Limb (tissue), 2 donors: ENCODE measurements at regions not wholly inside any gene's neighbourhood (a gene's known extent, or its start where the extent isn't known, plus 50 kb on each side); places are given as distances from the start of the nearest gene placed in this dataset.
"Not testable (repeated sequence)": the region's sequence is repeated elsewhere in the genome, so short reads cannot be mapped to it uniquely, and the experiment has no call there.

ENCODE experiments used
- DNase-seq, 2 donors: peaks; one replicate each; pipeline ENCODE4 v3.0.0-alpha.2; 2016; ENCODE audit errors: extremely low spot score in 2 of 2

GRCh38 chr9:63450836-63451235 lies 1834.2 kb downstream of the FOXD4L5 start:
- not testable (repeated sequence) for DNase-seq

GRCh38 chr9:63425123-63425522 lies 1859.9 kb downstream of the FOXD4L5 start:
- not testable (repeated sequence) for DNase-seq

DNA sequence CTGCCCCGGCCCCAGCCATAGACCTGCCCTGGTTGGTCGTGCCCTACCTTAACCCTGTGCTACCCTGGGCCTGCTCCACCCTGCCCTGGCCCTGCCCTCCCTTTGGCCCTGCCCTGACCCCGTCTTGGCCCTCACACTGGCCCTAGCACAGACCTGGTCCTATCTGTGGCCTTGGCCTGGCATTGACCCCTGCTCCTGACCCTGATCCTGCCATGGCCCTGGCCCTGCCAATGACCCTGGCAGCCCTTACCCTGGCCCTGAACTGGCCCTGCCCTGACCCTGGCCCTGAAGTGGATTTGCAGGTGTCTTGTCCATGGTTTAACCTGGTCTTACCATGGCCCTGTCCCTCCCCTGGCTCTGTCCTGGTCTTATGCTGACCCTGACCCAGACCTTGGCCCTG lies 1894.1 kb downstream of the FOXD4L5 start:
- DNase-seq = not testable (repeated sequence)

GRCh38 chr9:63385479-63385878 lies 1899.5 kb downstream of the FOXD4L5 start:
- DNase-seq = not testable (repeated sequence)

DNA sequence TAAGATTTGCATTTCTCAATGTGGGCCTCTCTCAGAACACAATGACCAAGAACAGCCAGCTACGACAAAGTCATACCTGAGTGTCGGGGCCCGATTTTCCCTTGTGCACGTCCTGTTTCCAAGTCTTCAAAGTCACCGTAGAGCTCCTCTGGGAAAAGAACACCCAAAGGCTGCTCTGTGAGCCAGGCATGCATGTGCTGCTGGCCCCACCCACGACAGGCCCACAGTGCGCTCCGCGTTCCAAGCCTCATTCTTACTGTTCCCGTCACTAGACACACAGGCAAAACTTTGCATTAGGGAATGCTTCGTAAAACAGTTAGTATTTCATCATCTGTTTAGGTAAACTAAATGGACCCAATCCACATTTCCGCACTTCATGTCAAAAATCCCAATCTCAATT lies 1905.1 kb downstream of the FOXD4L5 start:
- not testable (repeated sequence) for DNase-seq

DNA sequence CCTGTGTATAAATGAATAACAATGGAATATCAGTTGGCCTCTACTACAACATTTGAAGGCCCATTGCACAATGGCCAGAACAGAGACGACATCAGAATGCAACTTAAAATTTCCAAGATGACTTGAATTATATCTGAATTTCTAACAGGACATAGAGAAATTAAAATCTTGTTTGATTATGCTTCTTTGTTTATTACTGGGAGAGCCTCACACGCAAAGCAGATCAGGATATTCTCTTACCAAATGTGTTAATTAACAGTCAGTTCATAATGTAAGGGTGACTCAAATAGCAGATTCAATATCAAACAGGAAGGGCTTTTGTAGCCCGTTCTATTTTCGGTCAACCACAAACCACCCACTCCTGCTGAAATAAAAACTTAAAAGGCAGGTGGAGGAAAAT lies 1930.8 kb downstream of the FOXD4L5 start:
- not testable (repeated sequence) for DNase-seq

DNA sequence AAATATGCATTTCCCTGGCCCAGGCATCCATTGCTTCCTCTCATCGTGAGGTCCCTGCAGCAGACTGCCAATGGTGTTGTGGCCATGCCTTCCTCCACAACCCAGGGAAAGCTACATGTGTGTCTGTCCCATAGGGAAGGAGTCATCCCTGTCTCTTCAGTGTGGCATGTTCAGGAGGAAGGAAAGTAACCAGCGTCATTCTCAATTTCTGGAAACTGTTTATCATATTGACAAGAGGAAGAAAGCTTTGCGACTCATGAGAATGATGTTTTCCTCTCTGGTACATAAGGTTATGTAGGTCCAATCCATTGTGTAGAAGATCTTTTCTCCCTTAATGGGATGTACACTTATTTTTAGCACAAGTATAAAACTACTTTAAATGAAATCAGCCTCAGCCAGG lies 1937.7 kb downstream of the FOXD4L5 start:
- not testable (repeated sequence) for DNase-seq

GRCh38 chr9:63346310-63347048 lies 1938.5 kb downstream of the FOXD4L5 start:
- DNase-seq = peak in 1 of 2 donors; percentile 3

DNA sequence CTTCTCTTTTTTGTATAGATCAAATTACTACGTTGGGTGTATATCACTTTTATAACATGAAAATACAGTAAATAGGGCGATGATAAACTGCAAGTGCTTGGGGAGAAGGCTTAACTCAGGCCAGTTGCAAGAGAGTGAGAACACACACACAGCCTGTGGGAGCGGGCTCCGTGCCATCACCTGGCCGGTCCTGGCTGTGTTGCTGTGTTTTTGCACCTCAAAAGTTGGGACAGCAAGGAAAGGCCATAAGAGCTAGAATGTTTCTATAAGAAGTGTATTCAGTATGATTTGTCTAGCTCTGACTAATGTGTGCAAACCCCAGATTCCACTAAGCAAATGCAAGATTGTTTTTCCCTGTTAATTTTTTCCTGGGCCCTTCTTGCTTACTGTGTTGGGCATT lies 1940.6 kb downstream of the FOXD4L5 start:
- not testable (repeated sequence) for DNase-seq

GRCh38 chr9:63342528-63342927 lies 1942.5 kb downstream of the FOXD4L5 start:
- not testable (repeated sequence) for DNase-seq

- not testable (repeated sequence) for DNase-seq
Observed at GRCh38 chr9:63337899-63338604, 1947.0 kb downstream of the FOXD4L5 start.

DNA sequence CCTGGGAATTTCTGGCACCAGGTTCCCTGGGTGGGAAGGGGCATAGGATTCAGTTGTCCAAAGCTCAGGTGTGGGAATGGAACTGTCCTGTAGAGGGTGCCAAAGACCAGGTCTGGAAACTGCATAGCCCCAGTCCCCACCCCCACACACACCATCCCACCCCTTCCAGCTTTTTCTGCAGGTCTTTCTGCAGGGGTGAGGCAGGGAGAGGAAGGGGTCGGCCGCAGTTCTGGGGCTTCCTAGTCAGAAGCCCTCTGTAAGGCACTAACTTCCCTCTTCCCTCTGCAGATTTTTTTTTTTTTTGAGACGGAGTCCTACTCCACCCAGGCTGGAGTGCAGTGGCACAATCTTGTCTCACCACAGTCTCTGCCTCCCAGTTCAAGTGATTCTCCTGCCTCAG lies 1949.7 kb downstream of the FOXD4L5 start:
- DNase-seq = not testable (repeated sequence)

- DNase-seq = not testable (repeated sequence)
Observed at GRCh38 chr9:63334187-63334586, 1950.8 kb downstream of the FOXD4L5 start.

DNA sequence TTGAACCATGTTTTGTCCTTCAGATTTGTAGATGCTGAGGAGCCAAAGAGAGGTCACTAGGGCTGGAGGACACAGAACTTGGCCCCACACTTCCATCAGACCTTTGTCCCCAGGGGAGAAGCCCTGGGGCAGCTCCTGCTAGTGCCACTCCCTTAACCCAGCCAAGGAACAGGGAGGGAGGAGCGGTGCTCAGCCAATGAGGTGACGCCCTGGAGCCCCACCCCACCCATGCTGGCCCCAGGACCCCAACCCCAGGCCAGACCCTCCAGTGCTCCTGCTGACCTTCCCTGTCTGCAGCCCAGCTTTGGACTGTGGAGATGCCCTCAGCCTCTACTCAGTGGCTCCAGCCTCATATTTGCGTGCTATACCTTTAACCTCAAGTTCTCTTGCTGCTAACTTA lies 1951.9 kb downstream of the FOXD4L5 start:
- DNase-seq = not testable (repeated sequence)

DNA sequence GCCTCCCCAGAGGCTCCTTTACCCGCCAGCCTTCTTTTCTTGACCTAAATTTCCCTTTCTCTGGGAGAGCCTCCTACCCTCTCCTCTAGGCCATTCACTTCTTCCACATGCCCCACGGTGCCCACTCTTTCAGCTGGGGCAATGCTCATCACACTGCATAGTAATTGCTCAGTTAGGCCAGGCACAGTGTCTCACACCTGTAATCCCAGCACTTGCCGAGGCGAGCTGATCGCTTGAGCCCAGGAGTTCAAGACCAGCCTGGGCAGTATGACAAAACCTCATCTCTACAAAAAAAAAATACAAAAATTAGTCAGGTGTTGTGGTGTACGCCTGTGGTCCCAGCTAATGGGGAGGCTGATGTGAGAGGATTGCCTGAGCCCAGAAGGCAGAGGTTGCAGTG lies 1956.7 kb downstream of the FOXD4L5 start:
- DNase-seq = not testable (repeated sequence)

DNA sequence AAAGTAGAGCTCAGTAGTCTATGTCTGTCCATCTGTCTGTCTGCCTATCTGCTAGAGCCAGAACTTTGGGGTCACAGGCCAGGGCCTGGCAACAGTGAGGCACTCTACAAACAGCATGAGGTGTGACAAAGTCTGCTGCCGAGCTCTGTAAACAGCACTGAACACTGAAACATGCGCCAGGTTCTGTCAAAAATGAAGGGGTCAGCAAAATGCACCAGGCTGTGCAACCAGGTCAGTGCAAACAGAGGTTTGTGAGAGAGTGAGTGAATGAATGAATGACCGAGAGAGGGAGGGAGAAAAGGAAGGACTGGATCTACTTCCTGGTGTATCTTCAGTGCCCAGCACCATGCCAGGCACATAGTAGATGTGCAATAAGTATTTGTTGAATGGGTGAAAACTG lies 1957.8 kb downstream of the FOXD4L5 start:
- not testable (repeated sequence) for DNase-seq

GRCh38 chr9:63326665-63327064 lies 1958.3 kb downstream of the FOXD4L5 start:
- not testable (repeated sequence) for DNase-seq

DNA sequence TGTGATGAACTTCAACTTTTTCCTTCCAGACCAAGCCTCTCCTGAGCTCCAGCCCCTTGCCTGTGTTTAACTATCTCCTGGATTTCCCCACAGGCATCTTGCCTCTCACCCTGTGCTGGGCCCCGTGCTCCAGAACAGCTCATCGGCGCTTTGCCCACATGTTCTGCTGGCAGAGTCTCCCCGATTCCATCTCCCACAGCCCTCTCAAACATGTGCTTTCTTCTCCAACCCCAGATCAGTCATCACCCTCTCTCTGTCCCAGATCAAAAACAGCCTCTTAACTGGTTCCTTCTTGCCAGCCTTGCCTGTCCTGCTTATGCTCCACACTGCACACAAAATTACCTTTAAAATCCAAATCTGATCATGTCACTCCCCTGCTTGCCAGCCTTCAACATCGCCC lies 1959.3 kb downstream of the FOXD4L5 start:
- DNase-seq = not testable (repeated sequence)

DNA sequence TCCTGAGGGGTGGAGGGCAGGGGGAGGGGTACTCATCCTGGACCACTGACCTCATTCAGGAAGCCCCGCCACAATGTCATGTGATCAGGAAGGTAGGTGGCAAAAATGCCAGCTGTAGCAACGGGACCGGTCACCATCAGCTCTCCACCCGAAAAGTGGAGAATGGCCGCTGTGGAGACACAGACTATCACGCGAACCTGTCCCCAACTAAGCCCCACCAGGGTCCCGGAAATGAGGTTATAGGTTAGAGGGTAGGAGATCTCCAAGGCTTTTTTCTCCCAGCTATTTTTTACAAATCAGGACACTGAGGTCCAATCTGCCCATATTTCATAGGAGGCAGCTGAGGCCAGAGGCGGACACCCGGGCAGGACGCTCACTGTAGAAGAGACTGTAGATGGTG lies 1966.9 kb downstream of the FOXD4L5 start:
- DNase-seq = not testable (repeated sequence)

GRCh38 chr9:63315387-63315786 lies 1969.6 kb downstream of the FOXD4L5 start:
- not testable (repeated sequence) for DNase-seq

- not testable (repeated sequence) for DNase-seq
Observed at GRCh38 chr9:63296848-63297247, 1988.2 kb downstream of the FOXD4L5 start.

DNA sequence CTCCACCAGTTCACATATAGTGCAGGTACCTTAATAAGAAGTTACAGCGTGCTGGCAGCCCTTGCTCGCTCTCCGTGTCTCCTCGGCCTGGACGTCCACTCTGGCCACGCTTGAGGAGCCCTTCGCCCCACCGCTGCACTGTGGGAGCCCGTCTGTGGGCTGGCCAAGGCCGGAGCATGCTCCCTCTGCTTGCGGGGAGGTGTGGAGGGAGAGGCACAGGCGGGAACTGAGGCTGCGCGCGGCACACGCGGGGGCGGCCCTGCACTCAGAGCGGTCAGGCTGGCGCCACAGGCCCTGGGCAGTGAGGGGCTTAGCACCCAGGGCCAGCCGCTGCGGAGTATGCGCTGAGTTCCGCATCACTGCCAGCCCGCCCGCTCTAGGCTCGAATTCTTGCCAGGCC lies 1988.6 kb downstream of the FOXD4L5 start:
- DNase-seq = not testable (repeated sequence)

DNA sequence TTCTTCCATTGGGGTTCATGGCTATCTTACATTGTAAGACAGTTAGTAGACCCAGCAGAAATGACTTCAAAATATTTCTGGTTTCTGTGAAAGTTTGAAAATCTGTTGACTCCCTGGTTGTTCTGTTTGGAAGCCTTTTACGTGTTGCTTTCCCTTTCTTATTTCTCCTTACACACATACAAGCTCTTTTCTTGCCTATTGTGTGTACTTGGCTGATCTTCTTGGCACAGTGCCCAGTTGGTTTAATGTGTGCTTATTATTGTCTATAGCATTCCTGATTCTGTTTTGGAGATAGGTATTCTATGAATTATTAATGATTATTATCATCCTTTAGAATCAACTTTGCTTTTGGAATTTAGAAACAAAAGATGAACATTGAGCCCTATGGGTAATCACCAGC lies 1995.0 kb downstream of the FOXD4L5 start:
- DNase-seq = peak in 1 of 2 donors; percentile 18
